Chondrocyte (in vitro differentiated cells): ENCODE measurements at regions not wholly inside any gene's neighbourhood (a gene's known extent, or its start where the extent isn't known, plus 50 kb on each side); places are given as distances from the start of the nearest gene placed in this dataset.
"Not testable (repeated sequence)": the region's sequence is repeated elsewhere in the genome, so short reads cannot be mapped to it uniquely, and the experiment has no call there.

Experiments
- DNase-seq: peaks from one replicate; pipeline ENCODE4 v3.0.0; 2021; ENCODE audit warnings: mixed read lengths, low spot score
- H3K27ac Mint-ChIP-seq: one replicate; pipeline ENCODE4 v1.8.0; 2021; ENCODE audit warnings: mild to moderate bottlenecking, moderate library complexity, mixed read lengths; ENCODE audit not compliant: unreplicated experiment
- H3K27me3 Mint-ChIP-seq: 2 replicates; pipeline ENCODE4 v1.8.0; 2021; ENCODE audit warnings: low read depth, mixed read lengths
- H3K36me3 Mint-ChIP-seq: 2 replicates; pipeline ENCODE4 v1.8.0; 2021; ENCODE audit warnings: low read depth, mixed read lengths
- H3K4me1 Mint-ChIP-seq: 2 replicates; pipeline ENCODE4 v1.8.0; 2021; ENCODE audit warnings: low read depth, mild to moderate bottlenecking, mixed read lengths
- H3K4me3 Mint-ChIP-seq: one replicate; pipeline ENCODE4 v1.8.0; 2021; ENCODE audit warnings: mild to moderate bottlenecking, moderate library complexity, mixed read lengths; ENCODE audit not compliant: unreplicated experiment
- H3K9me3 Mint-ChIP-seq: 2 replicates; pipeline ENCODE4 v1.8.0; 2021; ENCODE audit warnings: low read depth, mixed read lengths
- CTCF ChIP-seq: fragments of 200-600 bp; sonication (generic); IDR thresholded peaks from 2 replicates; pipeline ENCODE4 v1.5.0; 2021; ENCODE audit warnings: antibody characterized with exemption, mild to moderate bottlenecking, moderate library complexity

- H3K27me3 Mint-ChIP-seq = no peaks in the 10 kb centered on the region
- H3K4me1 Mint-ChIP-seq = peaks cover 29% of the 10 kb centered on the region
- H3K27ac Mint-ChIP-seq = no peak overlapping the region
- H3K9me3 Mint-ChIP-seq = peaks cover 22% of the 10 kb centered on the region
- no peak for DNase-seq
- peaks cover 1% of the 10 kb centered on the region for H3K36me3 Mint-ChIP-seq
- H3K4me3 Mint-ChIP-seq = no peak overlapping the region
- no peak for TF ChIP-seq CTCF
Measured at GRCh38 chr7:125424721-125425120, 495.1 kb upstream of the POT1 start.

GRCh38 chr7:125423458-125424155, 494.0 kb upstream of the POT1 start:
- Mint-ChIP-seq H3K27me3 (no peaks in the 10 kb centered on the region), H3K27ac (peak overlapping the region; percentile 62), H3K9me3 (peaks cover 30% of the 10 kb centered on the region), H3K4me1 (peaks cover 29% of the 10 kb centered on the region), H3K36me3 (peaks cover 1% of the 10 kb centered on the region), H3K4me3 (no peak overlapping the region)
- DNase-seq = no peak
- no peak for TF ChIP-seq CTCF

- Mint-ChIP-seq H3K4me1 (peaks cover 21% of the 10 kb centered on the region), H3K9me3 (peaks cover 30% of the 10 kb centered on the region)
- not testable (repeated sequence) for H3K36me3 Mint-ChIP-seq, H3K27me3 Mint-ChIP-seq, H3K4me3 Mint-ChIP-seq, H3K27ac Mint-ChIP-seq, DNase-seq
Measured at GRCh38 chr7:125421407-125421806, 491.8 kb upstream of the POT1 start.

- Mint-ChIP-seq H3K4me3 (no peak overlapping the region), H3K4me1 (peaks cover 3% of the 10 kb centered on the region), H3K9me3 (peaks cover 11% of the 10 kb centered on the region), H3K27ac (no peak overlapping the region), H3K36me3 (peaks cover 1% of the 10 kb centered on the region), H3K27me3 (peaks cover 2% of the 10 kb centered on the region)
- TF ChIP-seq CTCF = no peak
- DNase-seq = no peak
Measured at GRCh38 chr7:125412890-125413665, 483.5 kb upstream of the POT1 start.

GRCh38 chr7:125409921-125410320, 480.3 kb upstream of the POT1 start:
- DNase-seq = no peak
- H3K4me1 Mint-ChIP-seq = peaks cover 28% of the 10 kb centered on the region
- H3K9me3 Mint-ChIP-seq = peaks cover 12% of the 10 kb centered on the region
- H3K27ac Mint-ChIP-seq = no peak overlapping the region
- no peak overlapping the region for H3K4me3 Mint-ChIP-seq
- TF ChIP-seq CTCF = no peak
- no peaks in the 10 kb centered on the region for H3K36me3 Mint-ChIP-seq
- peaks cover 2% of the 10 kb centered on the region for H3K27me3 Mint-ChIP-seq
